HG03460 (cell line): ENCODE measurements at regions not wholly inside any gene's neighbourhood (a gene's known extent, or its start where the extent isn't known, plus 50 kb on each side); places are given as distances from the start of the nearest gene placed in this dataset.
"Not testable (repeated sequence)": the region's sequence is repeated elsewhere in the genome, so short reads cannot be mapped to it uniquely, and the experiment has no call there.

Experiments
- ATAC-seq: cut with Tn5 transposase; IDR thresholded peaks from one replicate; pipeline ENCODE4 v1.9.1; 2021; ENCODE audit not compliant: unreplicated experiment

GRCh38 chr5:99614888-99615287, 686.1 kb upstream of the CHD1 start:
- no peak for ATAC-seq

- ATAC-seq: no peak
These were observed 678.3 kb upstream of the CHD1 start for GRCh38 chr5:99607124-99607523.

GRCh38 chr5:99605904-99606303, 677.1 kb upstream of the CHD1 start:
- ATAC-seq: no peak

- ATAC-seq: no peak
These were observed 672.1 kb upstream of the CHD1 start for GRCh38 chr5:99600952-99601351.

- ATAC-seq: no peak
These were observed 662.0 kb upstream of the CHD1 start for GRCh38 chr5:99590806-99591205.

GRCh38 chr5:99589424-99589823, 660.6 kb upstream of the CHD1 start:
- no peak for ATAC-seq

- ATAC-seq: peak; percentile 70
These were observed 659.2 kb upstream of the CHD1 start for GRCh38 chr5:99587983-99588382.

GRCh38 chr5:99586878-99587277, 658.1 kb upstream of the CHD1 start:
- ATAC-seq: no peak

- ATAC-seq: not testable (repeated sequence)
These were observed 652.4 kb upstream of the CHD1 start for GRCh38 chr5:99581204-99581603.

- ATAC-seq: not testable (repeated sequence)
These were observed 634.3 kb upstream of the CHD1 start for GRCh38 chr5:99562937-99563627.

- ATAC-seq: no peak
These were observed 624.5 kb upstream of the CHD1 start for GRCh38 chr5:99553211-99553810.

- no peak for ATAC-seq
These were observed 615.5 kb upstream of the CHD1 start for GRCh38 chr5:99544356-99544755.

GRCh38 chr5:99543841-99544240, 615.0 kb upstream of the CHD1 start:
- no peak for ATAC-seq

GRCh38 chr5:99534241-99534640, 605.4 kb upstream of the CHD1 start:
- ATAC-seq: not testable (repeated sequence)

GRCh38 chr5:99521666-99522065, 592.9 kb upstream of the CHD1 start:
- ATAC-seq: not testable (repeated sequence)

GRCh38 chr5:99515864-99516490, 587.2 kb upstream of the CHD1 start:
- not testable (repeated sequence) for ATAC-seq

- ATAC-seq: not testable (repeated sequence)
These were observed 581.5 kb upstream of the CHD1 start for GRCh38 chr5:99510237-99510866.

- not testable (repeated sequence) for ATAC-seq
These were observed 580.3 kb upstream of the CHD1 start for GRCh38 chr5:99509064-99509463.

- not testable (repeated sequence) for ATAC-seq
These were observed 566.6 kb upstream of the CHD1 start for GRCh38 chr5:99495456-99495855.

GRCh38 chr5:99478450-99478849, 549.6 kb upstream of the CHD1 start:
- ATAC-seq: not testable (repeated sequence)

- not testable (repeated sequence) for ATAC-seq
These were observed 544.5 kb upstream of the CHD1 start for GRCh38 chr5:99473328-99473727.

GRCh38 chr5:99471726-99472125, 542.9 kb upstream of the CHD1 start:
- not testable (repeated sequence) for ATAC-seq
